ENCODE measurements at regions not wholly inside any gene's neighbourhood (a gene's known extent, or its start where the extent isn't known, plus 50 kb on each side); places are given as distances from the start of the nearest gene placed in this dataset.

DNA sequence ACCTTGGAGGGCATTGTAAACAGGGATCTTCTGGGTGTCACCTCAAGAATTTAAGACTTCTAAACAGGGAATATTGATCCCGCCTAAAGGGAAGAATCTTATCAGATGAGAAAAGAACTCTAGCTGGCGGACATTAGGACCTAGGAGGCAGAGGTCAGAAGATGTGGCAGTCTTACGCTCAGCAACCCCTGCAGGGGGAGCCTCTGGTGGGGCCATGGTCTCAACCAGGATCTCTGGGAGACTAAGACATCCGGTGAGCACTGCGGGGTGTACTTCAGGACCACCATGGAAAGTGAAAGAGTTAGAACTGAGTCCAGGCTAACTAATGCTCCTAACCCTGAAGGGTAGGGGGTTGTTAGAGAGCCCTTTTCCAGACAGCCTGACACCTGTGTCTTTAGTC is 295.2 kb downstream of the VGLL3 start:
- Histone ChIP-seq H3K27me3 (ENCODE audit: insufficient read depth in 3 of 3, low read length in 2 of 3) (no peaks in the 10 kb centered on the region), H3K36me3 (ENCODE audit: insufficient read depth in 1 of 2, low read depth in 1 of 2) (no peaks in the 10 kb centered on the region), H3K4me3 (no peak overlapping the region), H3K9me3 (no peaks in the 10 kb centered on the region), H3K4me1 (no peaks in the 10 kb centered on the region), H3K27ac (no peak overlapping the region)
- TF ChIP-seq, protein P1, sequence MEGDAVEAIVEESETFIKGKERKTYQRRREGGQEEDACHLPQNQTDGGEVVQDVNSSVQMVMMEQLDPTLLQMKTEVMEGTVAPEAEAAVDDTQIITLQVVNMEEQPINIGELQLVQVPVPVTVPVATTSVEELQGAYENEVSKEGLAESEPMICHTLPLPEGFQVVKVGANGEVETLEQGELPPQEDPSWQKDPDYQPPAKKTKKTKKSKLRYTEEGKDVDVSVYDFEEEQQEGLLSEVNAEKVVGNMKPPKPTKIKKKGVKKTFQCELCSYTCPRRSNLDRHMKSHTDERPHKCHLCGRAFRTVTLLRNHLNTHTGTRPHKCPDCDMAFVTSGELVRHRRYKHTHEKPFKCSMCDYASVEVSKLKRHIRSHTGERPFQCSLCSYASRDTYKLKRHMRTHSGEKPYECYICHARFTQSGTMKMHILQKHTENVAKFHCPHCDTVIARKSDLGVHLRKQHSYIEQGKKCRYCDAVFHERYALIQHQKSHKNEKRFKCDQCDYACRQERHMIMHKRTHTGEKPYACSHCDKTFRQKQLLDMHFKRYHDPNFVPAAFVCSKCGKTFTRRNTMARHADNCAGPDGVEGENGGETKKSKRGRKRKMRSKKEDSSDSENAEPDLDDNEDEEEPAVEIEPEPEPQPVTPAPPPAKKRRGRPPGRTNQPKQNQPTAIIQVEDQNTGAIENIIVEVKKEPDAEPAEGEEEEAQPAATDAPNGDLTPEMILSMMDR (IDR thresholded peaks at IDR 0.05): no peak
- DNase-seq: no peak
- intact Hi-C loops (cut with DNase I): no loop called here
- WGBS, 3 donors: 76 to 77% (median 76%) methylated on average over 5 of the region's 5 CpGs
- no peak for ATAC-seq

DNA sequence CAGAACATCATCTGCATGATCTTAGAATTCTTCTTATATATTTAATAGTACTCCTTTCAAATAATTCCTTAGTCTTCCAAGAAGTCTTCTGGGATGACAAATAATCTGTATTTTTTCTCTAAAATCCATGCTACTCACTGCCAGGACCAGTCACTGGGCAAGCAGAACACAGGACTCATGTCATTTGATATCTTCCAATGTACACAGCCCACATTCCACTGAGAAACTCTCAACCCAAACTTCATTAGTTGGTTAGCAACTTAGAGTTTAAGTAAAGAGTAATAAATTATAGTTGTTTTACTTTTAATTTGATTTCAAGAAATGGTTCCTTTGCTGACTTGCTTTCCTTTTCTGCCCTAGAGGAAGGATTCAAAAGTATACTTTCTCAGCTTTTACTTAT is 317.0 kb downstream of the VGLL3 start:
- ATAC-seq: no peak
- H3K36me3 ChIP-seq (ENCODE audit: insufficient read depth in 1 of 2, low read depth in 1 of 2): no peaks in the 10 kb centered on the region
- no peak overlapping the region for H3K27ac ChIP-seq
- H3K27me3 ChIP-seq (ENCODE audit: insufficient read depth in 3 of 3, low read length in 2 of 3): no peaks in the 10 kb centered on the region
- no peak for DNase-seq
- no peak overlapping the region for H3K4me3 ChIP-seq
- intact Hi-C loops (cut with DNase I): no loop called here
- no peaks in the 10 kb centered on the region for H3K4me1 ChIP-seq
- H3K9me3 ChIP-seq: no peaks in the 10 kb centered on the region
- TF ChIP-seq, protein P1 (IDR thresholded peaks at IDR 0.05): no peak

- H3K9me3 ChIP-seq: no peaks in the 10 kb centered on the region
- TF ChIP-seq, protein P1 (IDR thresholded peaks at IDR 0.05): no peak
- DNase-seq (no peak), ATAC-seq (no peak)
- H3K4me3 ChIP-seq: no peak overlapping the region
- WGBS, 3 donors: 76 to 84% (median 84%) methylated on average over 2 of the region's 2 CpGs
- H3K4me1 ChIP-seq: no peaks in the 10 kb centered on the region
- H3K27me3 ChIP-seq (ENCODE audit: insufficient read depth in 3 of 3, low read length in 2 of 3): no peaks in the 10 kb centered on the region
- H3K36me3 ChIP-seq (ENCODE audit: insufficient read depth in 1 of 2, low read depth in 1 of 2): no peaks in the 10 kb centered on the region
- intact Hi-C loops (cut with DNase I): no loop called here
- no peak overlapping the region for H3K27ac ChIP-seq
These were observed 329.1 kb downstream of the VGLL3 start for GRCh38 chr3:86661817-86662216.

DNA sequence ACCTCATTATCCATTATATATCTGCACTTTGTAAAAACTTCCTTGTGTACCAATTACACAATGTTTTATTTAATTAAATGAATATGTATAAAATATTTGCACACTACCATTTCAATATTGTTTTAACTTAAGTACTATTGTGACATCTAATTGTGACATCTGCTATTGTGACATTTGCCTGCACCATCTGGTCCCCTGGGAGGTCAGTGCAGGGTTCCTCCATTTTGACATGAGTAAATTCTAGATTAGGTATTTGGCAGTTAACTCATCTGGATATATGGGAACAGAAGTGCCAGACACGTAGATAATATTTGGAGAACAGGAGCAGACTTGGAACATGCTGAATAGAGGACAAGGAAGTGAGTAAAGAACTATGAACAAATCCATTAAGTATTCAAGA is 332.1 kb downstream of the VGLL3 start:
- 37 to 44% (median 44%) methylated on average over 1 of the region's 1 CpG for WGBS, 3 donors
- ATAC-seq (no peak), DNase-seq (no peak)
- TF ChIP-seq, protein P1 (IDR thresholded peaks at IDR 0.05): no peak
- H3K9me3 ChIP-seq: no peaks in the 10 kb centered on the region
- intact Hi-C loops (cut with DNase I): no loop called here
- H3K4me1 ChIP-seq: no peaks in the 10 kb centered on the region
- H3K4me3 ChIP-seq: no peak overlapping the region
- H3K27me3 ChIP-seq (ENCODE audit: insufficient read depth in 3 of 3, low read length in 2 of 3): no peaks in the 10 kb centered on the region
- no peak overlapping the region for H3K27ac ChIP-seq
- no peaks in the 10 kb centered on the region for H3K36me3 ChIP-seq (ENCODE audit: insufficient read depth in 1 of 2, low read depth in 1 of 2)

DNA sequence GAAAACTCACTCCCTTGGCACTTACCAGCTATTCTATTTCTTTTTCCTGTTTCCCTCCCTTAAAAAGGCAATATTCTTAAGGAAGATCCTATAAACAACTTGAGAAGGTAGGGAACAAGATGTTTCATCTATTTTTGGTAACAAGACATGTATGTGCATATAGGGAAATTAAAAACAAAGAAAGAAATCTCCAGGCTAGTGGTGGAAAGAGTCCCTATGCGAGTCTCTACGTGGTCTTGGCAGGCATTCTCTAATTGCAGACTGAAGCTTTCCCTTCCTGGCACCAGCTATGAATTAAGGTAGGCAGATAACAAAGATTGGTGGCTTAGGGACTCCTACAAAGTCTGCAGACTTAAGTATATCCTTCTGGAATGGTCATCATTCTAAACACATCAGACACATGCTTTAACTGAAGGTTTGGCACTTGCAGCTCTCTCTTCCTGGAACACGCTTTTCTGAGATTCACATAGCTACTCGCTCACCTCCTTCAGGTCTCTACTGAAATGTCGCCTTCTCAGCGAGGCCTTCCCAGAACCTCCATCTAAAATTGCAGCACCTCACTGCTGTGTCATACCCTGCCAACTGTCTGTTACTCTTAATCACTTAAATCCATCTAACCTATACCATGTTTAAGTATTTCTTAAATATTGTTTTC is 336.0 kb downstream of the VGLL3 start:
- Histone ChIP-seq H3K9me3 (no peaks in the 10 kb centered on the region), H3K36me3 (ENCODE audit: insufficient read depth in 1 of 2, low read depth in 1 of 2) (no peaks in the 10 kb centered on the region), H3K27me3 (ENCODE audit: insufficient read depth in 3 of 3, low read length in 2 of 3) (no peaks in the 10 kb centered on the region), H3K4me1 (no peaks in the 10 kb centered on the region), H3K4me3 (no peak overlapping the region), H3K27ac (no peak overlapping the region)
- DNase-seq (no peak), ATAC-seq (no peak)
- intact Hi-C loops (cut with DNase I): no loop called here
- 78 to 82% (median 79%) methylated on average over 6 of the region's 6 CpGs for WGBS, 3 donors
- TF ChIP-seq, protein P1 (IDR thresholded peaks at IDR 0.05): no peak

Data from psoas muscle (tissue), 7 donors.